HG03108 (cell line): ENCODE measurements at regions not wholly inside any gene's neighbourhood (a gene's known extent, or its start where the extent isn't known, plus 50 kb on each side); places are given as distances from the start of the nearest gene placed in this dataset.

ENCODE experiments used
- ATAC-seq: cut with Tn5 transposase; IDR thresholded peaks from one replicate; pipeline ENCODE4 v1.9.1; 2021; ENCODE audit warnings: moderate library complexity; ENCODE audit not compliant: unreplicated experiment

DNA sequence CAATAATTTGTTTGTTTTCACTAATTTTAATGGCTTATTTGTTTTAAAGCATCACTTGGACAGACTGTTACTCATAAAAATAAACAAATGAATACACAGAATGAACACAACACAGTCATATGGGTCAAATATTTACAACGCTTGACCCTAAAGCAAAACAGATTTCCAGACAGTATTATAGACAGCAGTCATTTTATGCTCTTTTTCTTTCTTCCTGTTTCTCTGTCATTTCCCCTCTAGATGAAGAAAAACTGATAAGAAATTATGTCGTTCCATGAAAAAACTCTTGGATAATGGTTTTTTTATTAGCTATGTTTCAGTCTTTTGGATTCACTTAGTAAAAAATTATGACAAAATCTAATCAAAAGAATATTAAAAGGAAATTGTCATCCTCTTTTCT, 297.3 kb upstream of the NEGR1 start:
- ATAC-seq, result no peak

DNA sequence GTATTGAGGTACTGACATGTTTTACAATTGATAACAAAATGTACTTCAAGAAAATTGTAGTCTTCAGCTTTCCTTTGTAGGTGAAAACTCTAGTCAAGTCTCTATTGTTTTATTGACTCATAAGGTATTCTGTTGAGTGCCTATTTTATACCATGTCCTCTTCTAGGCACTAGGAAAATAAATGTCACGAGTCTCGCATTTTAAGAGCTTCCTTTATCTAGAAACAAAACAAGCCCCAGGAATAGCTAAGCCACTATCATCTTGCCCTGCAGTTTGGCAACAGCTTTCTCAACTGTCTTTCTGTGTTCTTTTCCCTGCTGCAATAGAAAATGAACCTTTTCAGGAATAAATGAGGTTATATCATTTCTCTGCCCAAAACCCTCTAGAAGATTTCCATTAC, 288.5 kb upstream of the NEGR1 start:
- ATAC-seq, result no peak

DNA sequence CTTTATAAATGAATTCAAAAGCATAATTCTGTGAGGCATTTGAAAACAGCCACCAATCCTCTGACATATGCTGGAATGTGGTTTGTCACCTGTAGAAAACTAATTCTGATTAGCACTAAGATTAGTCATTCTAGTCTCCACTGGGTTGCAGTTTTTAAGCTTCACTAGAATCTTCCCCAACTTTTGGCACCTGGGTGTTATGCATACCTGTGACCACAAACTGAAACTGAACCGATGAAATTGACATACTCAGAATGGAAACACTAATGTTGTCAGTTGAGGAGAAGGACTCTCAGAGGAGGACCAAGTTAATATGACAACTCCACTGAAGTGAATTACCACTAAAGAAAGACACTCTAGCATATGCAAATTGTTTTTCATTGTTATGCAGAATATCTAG, 285.8 kb upstream of the NEGR1 start:
- ATAC-seq, result no peak

DNA sequence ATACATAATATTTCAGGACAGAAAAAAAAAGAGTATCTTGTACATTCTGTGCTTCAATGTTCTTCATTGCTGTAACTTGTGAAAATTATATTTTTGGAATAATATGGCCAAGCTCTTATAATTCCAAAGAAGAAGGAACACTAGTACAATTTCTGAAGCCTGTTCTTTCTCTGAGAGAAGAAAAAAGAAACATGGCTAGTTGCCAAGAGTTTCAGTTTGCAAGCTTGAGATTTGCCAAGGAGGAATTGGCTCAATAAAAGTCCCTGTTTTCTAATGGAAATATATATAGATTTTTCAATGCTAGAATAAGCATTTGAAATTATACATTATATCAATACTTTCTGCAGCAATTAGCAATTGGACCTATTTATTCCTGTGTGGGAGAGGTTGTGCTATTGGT, 285.2 kb upstream of the NEGR1 start:
- ATAC-seq, result no peak

DNA sequence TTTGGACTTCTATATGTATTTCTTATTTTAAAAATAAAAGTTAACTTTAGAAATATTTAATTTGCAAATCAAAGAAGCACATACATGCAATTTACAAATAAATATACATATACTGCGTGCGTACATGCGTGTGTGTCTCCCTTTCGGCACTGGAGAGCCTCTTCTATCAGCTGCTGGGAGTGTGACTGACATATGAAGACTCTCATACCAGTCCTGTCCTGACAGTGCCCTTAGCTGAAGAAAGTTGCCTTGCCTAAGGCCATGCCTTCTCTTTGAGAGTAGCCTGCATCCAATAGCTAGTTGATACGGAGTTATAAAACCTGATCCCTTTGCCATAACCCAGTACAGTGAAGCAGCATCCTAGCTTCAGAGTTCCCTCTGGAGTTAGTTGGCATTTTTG, 282.4 kb upstream of the NEGR1 start:
- no peak for ATAC-seq

DNA sequence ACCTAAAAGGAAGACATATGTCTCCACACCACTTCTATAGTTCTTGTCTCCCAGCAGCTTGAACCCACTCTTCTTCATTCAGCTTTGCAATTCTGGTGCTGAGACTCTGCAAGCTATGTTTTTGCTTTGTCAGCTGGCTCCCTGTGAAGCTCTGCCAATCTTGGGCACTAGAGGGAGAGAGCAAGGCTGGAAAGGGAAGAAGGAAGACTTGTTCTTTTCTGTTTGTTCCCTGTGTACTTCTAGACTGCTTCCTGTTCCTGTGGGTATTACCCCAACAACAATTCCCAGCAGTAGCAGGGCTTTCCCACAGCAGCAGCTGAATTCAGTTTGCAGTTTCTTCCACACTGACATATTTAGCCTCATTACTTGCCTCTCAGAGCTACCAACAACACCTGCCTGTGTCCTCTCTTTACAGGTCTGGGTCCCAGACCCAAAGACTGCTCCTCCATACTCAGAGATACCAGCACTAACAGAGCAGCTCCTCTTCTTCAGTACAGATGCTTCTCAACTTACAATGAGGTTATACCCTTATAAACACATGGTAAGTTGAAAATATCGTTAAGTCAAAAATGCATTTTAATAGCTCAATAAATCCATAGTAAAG, 275.2 kb upstream of the NEGR1 start:
- no peak for ATAC-seq

DNA sequence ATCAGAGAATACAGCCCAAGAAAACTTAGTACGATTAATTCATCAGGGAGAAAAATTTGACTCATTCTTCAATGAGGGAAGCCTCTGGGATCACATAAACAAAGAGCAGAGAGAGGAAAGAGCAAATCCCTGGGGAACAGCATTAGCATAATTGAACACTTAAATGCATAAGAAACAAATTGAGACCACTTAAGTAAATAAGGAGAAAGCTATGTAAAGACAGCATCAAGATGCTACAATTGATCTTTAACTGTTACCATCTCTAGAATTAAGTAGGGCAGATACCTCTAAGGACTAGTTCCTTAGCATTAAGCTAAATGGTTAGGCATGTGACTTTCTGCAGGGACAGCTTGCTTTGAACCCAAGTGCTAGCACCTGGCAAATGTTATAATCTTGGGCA, 265.1 kb upstream of the NEGR1 start:
- ATAC-seq, result no peak

DNA sequence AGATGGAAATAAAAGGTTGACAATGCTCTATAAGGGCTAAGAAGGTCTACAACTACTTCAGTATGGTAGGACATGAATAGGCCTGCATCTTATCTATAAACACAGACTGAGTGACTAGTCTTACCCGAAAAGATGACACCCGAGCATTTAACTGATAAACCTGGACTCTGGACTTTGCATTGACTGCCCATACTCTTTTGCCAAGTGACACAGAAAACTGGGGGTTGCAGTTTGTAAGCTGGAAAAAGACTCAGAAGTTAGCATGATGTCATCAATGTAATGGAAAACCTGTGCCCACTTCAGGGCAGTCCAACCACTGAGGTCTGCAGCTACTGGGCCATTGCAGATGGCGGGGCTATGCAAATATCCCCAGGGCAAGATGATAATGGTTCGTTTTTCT, 258.3 kb upstream of the NEGR1 start:
- no peak for ATAC-seq

DNA sequence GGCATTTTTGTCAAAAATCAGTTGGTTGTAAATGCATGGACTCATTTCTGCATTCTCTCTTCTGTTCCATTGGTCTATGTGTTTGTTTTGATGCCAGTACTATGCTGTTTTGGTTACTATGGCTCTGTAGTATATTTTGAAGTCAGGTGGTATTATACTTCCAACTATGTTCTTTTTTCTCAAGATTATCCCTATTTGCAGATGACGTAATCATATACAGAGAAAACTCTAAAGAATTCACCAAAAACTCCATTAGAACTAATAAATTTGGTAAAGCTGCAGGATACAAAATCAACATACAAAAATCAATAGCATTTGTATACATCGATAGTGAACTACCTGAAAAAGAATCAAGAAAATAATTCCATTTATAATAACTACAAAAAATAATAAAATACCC, 253.1 kb upstream of the NEGR1 start:
- ATAC-seq, result no peak

DNA sequence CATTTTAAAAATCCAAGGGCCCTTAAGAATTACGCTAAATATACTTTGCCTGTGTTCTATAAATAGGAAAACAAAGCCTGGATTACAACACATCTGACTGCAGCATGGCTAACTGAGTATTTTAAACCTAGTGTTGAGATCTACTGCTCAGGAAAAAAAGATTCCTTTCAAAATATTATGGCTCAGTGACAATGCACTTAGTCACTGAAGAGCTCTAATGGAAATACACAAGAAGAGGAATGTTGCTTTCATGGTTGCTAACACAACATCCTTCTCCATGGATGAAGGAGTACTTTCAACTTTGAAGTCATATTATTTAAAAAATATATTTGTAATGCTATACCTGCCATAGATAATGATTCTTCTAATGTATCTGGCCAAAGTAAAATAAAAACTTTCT, 248.3 kb upstream of the NEGR1 start:
- no peak for ATAC-seq

DNA sequence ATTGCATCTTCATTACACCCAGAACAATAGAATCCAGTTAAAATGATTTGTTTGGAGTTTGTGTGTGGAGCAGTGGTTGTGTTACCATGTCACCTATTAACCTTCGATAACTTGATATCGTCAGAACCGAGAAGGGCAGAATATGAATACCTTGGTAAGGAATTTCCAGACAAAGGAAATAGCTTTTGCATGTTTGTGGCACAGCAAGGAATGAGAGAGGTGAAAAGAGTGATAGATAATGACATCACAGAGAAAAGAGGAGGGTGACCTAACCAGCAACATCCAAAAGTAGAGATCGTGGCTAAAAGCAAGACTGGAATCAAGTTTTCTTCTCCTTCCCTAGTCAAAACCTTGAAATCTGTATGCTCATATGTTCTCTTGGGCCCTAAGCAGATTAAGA, 244.6 kb upstream of the NEGR1 start:
- ATAC-seq, result no peak

DNA sequence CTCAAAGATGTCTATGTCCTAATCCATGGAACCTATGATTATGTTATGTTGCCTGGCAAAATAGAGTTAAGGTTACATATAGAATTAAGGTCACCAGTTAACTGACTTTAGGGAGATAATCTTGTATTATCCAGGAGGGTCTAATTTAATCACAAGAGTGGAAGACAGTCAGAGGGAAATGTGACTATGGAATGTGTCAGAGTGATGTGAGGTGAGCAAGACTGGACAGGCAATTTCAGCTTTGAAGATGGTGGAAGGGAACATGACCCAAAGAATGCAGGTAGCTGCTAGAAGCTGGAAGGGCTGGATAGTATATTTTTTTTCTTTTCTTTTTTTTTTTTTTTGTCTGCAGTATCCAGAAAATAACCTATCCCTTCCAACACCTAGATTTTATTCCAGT, 241.7 kb upstream of the NEGR1 start:
- no peak for ATAC-seq

DNA sequence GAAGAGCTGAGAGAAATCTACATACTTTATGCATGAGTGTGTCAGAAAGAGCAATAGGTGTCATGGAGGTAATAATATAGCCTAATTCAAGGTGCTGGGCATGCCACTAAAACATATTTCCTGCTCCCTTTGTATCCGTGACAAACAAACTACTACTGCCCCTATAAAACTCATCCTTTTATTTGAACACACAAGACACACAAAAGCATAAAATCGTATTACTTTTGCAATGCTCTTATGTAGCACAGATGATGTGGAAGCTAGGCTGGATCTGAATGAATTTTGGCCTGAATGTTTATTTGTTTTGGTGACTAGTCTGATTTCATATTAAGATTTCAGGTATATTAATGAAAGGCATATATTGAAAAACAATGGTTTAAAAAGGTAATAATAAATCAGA, 239.3 kb upstream of the NEGR1 start:
- ATAC-seq, result no peak

DNA sequence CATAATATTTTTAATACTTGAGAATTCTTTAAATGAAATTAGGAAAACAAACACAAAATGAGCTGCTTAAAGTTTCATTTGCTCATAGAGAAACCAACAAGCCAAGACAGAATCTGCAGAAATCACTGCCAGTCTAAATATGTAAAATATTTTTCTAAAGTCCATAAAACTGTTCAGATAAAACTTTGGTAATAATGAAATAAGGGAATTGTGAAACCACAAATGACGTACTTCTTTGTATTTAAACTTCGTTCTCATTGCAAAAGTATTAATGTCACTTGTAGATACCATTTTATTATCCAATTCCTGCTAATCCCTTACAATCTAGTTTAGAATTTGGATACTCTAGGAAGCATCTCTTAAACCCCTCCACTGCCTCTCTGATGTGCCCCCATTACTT, 234.5 kb upstream of the NEGR1 start:
- no peak for ATAC-seq

DNA sequence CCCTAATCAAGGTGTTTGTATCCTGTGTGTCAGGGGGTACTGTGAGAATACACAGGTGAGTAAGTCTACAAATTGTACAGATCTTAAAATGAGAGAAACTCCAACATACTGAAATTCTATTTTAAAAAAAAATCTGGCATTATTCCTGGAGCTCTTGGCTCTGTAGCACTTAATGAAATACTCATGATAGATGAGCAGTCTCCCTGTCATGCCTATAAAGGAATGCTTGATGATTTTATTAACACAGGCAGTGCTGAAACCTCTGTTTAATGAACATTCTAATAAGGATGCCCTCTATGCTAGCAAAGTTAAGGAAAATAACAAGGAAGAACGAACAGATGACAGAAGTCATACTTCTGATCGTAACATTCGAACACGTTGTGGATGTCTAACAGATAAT, 233.9 kb upstream of the NEGR1 start:
- ATAC-seq, result no peak

DNA sequence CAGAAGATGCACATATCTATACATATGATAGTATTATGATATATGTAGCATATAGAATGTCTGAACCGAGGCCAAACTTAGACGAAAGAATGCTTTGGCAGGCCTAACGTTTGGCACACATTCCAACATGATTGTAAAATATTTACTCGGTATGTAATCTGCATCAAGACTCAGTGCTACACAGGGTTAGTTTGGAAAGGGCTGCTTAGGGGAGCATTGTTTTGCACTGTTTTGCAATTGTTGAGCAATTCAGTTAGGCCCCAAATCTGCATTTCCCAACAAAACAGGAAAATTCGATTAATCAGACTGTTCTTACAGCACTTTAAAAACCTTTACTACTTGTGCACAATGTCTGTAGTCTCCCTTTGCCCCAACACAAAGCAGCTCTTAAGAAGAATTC, 216.0 kb upstream of the NEGR1 start:
- ATAC-seq, result no peak

DNA sequence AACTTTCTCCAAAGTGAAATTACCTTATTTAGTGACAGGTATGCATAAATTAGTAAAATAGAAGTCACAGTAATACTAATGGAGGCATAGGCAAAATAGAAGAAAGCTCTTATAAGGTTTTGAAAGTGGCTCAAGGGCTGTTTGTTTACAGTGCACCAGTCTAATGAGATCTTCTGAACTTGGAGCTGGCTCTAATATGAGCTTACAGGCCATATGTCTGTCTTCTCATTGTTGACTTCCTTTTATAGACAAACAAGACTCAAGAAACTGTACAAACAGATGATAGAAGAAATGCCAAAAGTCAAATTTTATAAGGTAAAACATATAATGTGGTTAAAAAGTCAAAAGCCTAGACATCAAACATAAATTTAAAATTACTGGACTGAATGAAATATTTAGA, 207.5 kb upstream of the NEGR1 start:
- no peak for ATAC-seq

DNA sequence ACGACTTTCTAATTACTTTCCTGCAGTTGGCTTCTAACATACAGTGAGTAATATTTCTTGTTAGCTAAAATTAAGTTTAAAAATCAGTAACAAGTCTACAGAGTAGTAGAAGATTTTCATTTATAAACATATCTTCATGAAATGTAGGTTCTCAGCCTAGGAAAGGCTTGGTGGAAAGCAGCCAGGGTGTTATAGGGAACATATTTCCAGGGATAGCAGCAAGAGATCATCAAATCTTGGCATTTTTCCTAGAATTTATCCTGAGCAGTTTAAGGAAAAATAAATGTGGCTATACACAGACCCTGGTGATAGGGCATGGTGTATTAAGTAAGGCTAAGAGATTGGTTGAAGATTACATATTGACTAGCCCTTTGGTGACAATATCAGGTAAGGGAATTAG, 203.5 kb upstream of the NEGR1 start:
- no peak for ATAC-seq

DNA sequence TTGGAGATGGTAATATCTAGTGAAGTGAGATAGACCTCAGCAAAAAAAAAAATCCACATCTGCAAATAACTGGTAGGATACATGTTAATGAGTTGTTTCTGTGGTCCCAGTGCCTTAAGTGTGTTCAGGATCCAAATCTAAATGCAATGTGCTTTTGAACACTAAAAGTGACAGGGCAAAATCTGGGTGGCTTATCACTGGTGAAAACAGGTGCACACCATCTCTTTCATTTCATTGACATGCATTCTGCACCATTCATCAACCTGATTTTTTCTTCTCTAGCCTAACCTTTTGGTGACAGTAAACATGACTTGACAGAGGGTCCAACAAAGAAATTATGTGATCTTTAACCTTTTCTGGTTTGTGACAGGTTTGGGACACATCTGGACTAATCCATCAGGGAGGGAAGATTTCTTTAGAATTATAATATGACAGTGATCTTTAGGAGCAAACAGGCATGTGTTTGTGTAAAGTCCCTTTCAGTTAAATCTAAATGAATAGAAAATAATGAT, 201.6 kb upstream of the NEGR1 start:
- no peak for ATAC-seq

DNA sequence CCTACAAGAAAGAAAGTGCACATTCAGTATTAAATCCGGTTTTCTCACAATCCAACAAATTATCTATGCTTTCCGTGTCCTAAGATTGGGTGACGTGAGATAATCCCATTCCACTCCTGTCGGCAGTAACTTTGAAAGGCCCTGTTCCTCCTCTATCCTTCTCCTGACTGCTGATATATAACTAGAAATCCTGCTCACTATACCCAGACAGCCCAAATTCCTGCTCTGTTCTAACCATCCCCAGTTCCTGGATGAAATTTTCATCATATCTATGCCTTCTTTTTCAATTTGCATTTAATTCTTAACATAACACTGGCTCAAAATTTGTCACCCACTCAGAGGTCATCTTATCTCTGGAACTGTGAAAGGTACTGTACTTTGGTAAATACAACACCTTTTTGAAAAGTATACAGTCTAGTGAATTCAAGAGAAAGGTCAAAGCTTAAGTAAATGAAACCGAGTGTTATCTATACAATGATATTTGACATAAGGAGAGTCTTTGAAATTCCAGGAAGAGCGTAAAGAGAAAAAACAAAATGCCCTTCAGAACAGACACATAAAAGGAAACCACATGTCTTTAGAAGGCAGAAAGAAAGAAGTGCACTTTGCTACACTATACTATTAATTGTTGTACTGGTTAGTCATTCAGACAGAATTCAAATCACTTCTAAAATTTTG, 200.5 kb upstream of the NEGR1 start:
- ATAC-seq, result no peak

DNA sequence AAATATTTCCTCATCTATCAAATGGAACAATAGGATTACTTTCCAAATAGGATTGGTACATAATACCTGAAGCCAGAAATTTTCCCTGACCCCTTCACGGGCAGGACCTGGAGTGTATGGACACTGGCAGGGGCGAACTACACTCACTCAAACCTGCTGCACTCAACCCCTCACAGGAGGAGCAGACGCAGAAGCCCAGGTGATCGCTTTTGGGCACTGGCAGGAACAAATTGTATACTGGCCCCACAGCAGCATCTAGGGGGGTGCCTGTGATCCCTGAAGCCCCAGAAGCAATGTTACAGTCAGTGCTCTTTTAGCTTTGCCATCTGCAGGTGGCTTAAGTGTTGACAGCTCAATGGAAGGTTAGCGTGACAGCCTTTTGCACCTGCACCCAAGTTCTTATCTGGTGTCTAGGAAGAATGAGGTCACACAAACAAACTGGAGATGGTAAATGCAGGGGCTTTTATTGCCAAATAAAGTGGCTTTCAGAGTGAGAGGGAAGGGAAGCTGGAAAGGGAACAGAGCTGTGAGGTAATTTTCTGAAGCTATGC, 199.2 kb upstream of the NEGR1 start:
- ATAC-seq, result no peak

DNA sequence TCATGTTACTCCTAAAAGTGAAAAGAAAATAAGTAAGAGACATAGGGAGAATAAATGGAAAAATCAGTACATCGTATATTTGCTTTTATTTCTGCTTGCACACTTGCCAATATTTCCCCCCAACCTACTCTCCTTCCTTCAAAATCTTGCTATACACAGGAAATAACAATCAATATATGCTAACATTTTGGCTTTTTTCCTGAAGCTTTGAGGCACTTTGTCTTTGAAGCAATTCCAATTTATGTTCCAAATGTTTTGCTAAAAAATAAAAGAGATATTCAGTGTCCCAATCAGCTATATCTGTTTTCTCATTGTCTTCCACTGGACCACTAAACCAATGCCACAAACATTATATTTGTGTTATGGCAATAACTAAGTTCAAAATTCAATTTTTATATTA, 184.0 kb upstream of the NEGR1 start:
- ATAC-seq, result no peak
